ENCODE measurements at regions not wholly inside any gene's neighbourhood (a gene's known extent, or its start where the extent isn't known, plus 50 kb on each side); places are given as distances from the start of the nearest gene placed in this dataset.

DNA sequence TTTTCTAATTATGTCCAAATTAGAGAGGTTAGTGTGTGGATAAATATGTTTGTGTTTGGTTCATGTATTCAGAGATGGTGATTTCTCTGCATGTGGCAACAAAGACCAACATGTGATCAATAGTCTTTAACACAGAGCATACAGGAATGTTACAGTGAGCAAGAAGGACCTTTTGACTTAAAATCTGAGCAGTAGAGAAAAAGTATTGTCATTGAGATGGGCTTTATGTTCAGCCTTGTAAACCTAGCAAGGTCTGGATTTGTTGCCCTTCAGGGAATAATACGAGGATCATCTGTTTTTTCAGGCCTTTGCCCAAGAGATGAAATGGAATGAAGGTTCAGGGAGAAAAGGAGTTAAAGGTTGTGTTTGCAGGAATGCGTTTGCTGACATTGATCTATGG, 161.8 kb upstream of the NECTIN3 start:
- Histone ChIP-seq H3K79me2 (ENCODE audit: insufficient read depth, low read length) (no peaks in the 10 kb centered on the region), H2AFZ (ENCODE audit: low read length) (no peak overlapping the region), H2BK20ac (ENCODE audit: low read depth, low read length, poor library complexity, severe bottlenecking) (no peak overlapping the region)

More for the DNA sequence above, 161.8 kb upstream of the NECTIN3 start:
- Histone ChIP-seq H2BK5ac (ENCODE audit: insufficient read length, low read length) (no peak overlapping the region), H3K4me2 (ENCODE audit: insufficient read depth, insufficient read length, low read length) (no peak overlapping the region), H2BK120ac (ENCODE audit: low read depth, low read length, poor library complexity, severe bottlenecking) (no peak overlapping the region), H3K4me1 (ENCODE audit: insufficient read depth, low read length) (no peaks in the 10 kb centered on the region; the same call in 1 of the 2 replicates), H3T11ph (ENCODE audit: low read length) (no peak overlapping the region), H2AK5ac (ENCODE audit: insufficient read length, low read length) (no peak overlapping the region), H3K14ac (ENCODE audit: insufficient read depth, low read length) (no peak overlapping the region), H3K27me3 (ENCODE audit: insufficient read depth, low read length) (no peaks in the 10 kb centered on the region), H3K27ac (ENCODE audit: insufficient read length, low read depth, low read length) (no peak overlapping the region), H3K9ac (ENCODE audit: extremely low read depth, insufficient read length, low read length) (no peak overlapping the region), H4K20me1 (ENCODE audit: control insufficient read depth, insufficient read depth, insufficient read length) (no peaks in the 10 kb centered on the region), H3K56ac (ENCODE audit: insufficient read length, low read depth, low read length) (no peak overlapping the region), H3K18ac (ENCODE audit: insufficient read length, low read depth, low read length) (no peak overlapping the region), H3K4ac (ENCODE audit: low read depth, low read length) (no peak overlapping the region), H4K91ac (ENCODE audit: insufficient read length, low read depth, low read length) (no peak overlapping the region), H2BK12ac (ENCODE audit: insufficient read length, low read depth, low read length) (no peak overlapping the region), H3K9me3 (ENCODE audit: control insufficient read depth, low read depth, low read length) (no peaks in the 10 kb centered on the region), H3K79me1 (ENCODE audit: insufficient read depth, low read depth, low read length, poor library complexity, severe bottlenecking) (no peaks in the 10 kb centered on the region), H3K23ac (ENCODE audit: insufficient read length, low read depth, low read length) (no peak overlapping the region), H3K23me2 (ENCODE audit: insufficient read length, low read depth, low read length, poor library complexity, severe bottlenecking) (no peaks in the 10 kb centered on the region), H4K5ac (ENCODE audit: insufficient read length, low read depth, low read length) (no peak overlapping the region), H4K8ac (replicated peaks; ENCODE audit: insufficient read length, low read depth, low read length) (no peak overlapping the region), H2BK15ac (ENCODE audit: low read depth, low read length) (no peak overlapping the region)
- DNase-seq: no peak
- WGBS (ENCODE audit: extremely low coverage, insufficient read length, low lambda C conversion rate): 100% methylated on average over 1 of the region's 2 CpGs
- Mint-ChIP-seq H3K27me3 (ENCODE audit: low read depth) (no peaks in the 10 kb centered on the region), H3K9me3 (peaks cover 7 to 11% of the 10 kb centered on the region in 2 experiments; a peak in 4 of 5 replicates), H3K27ac (peak overlapping the region in 1 of 3 experiments; percentile 34; a peak in 2 of 7 replicates), H3K4me1 (peaks cover 11 to 17% of the 10 kb centered on the region in 2 experiments), H3K4me3 (no peak overlapping the region), H3K36me3 (ENCODE audit: insufficient read depth in 1 of 3, low read depth in 3 of 3) (peaks cover 0 to 7% (median 3%) of the 10 kb centered on the region in 3 experiments; a peak in 6 of 7 replicates)
- TF ChIP-seq, protein P1, sequence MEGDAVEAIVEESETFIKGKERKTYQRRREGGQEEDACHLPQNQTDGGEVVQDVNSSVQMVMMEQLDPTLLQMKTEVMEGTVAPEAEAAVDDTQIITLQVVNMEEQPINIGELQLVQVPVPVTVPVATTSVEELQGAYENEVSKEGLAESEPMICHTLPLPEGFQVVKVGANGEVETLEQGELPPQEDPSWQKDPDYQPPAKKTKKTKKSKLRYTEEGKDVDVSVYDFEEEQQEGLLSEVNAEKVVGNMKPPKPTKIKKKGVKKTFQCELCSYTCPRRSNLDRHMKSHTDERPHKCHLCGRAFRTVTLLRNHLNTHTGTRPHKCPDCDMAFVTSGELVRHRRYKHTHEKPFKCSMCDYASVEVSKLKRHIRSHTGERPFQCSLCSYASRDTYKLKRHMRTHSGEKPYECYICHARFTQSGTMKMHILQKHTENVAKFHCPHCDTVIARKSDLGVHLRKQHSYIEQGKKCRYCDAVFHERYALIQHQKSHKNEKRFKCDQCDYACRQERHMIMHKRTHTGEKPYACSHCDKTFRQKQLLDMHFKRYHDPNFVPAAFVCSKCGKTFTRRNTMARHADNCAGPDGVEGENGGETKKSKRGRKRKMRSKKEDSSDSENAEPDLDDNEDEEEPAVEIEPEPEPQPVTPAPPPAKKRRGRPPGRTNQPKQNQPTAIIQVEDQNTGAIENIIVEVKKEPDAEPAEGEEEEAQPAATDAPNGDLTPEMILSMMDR (conservative IDR thresholded peaks at IDR 0.05): no peak

All from H9 (cell line).